Activated CD8-positive, alpha-beta T cell treated with anti-CD3 and anti-CD28 coated beads for 36 hours (primary cell): ENCODE measurements at regions not wholly inside any gene's neighbourhood (a gene's known extent, or its start where the extent isn't known, plus 50 kb on each side); places are given as distances from the start of the nearest gene placed in this dataset.

Experiments used
- ATAC-seq: fragments of 200-7000 bp; cut with Tn5 transposase; one replicate; pipeline ENCODE4 v1.10.0; 2021; ENCODE audit warnings: mild to moderate bottlenecking, moderate library complexity
- CTCF ChIA-PET: fragments of 350-600 bp; sonication (Branson Sonifier 250); formaldehyde crosslinking; loops from one replicate; lab custom pipeline; 2021; ENCODE audit warnings: antibody characterized with exemption; lab: Charles Lee
- POLR2A ChIA-PET: fragments of 350-600 bp; sonication (Branson Sonifier 250); formaldehyde crosslinking; loops from one replicate; lab custom pipeline; 2021; ENCODE audit warnings: antibody characterized with exemption; lab: Charles Lee
- DNase-seq: peaks from one replicate; pipeline ENCODE4 v3.0.0-alpha.2; 2020
- H3K27ac Mint-ChIP-seq: one replicate; pipeline ENCODE4 v1.8.0; 2021; ENCODE audit warnings: mild to moderate bottlenecking, mixed read lengths
- H3K27me3 Mint-ChIP-seq: one replicate; pipeline ENCODE4 v1.8.0; 2021; ENCODE audit warnings: mixed read lengths
- H3K36me3 Mint-ChIP-seq: one replicate; pipeline ENCODE4 v1.8.0; 2021; ENCODE audit warnings: low read depth, mixed read lengths
- H3K4me1 Mint-ChIP-seq: one replicate; pipeline ENCODE4 v1.8.0; 2021; ENCODE audit warnings: low read depth, mixed read lengths
- H3K4me3 Mint-ChIP-seq: one replicate; pipeline ENCODE4 v1.8.0; 2021; ENCODE audit warnings: mild to moderate bottlenecking, moderate library complexity, mixed read lengths
- H3K9me3 Mint-ChIP-seq: one replicate; pipeline ENCODE4 v1.8.0; 2021; ENCODE audit warnings: mixed read lengths
- CTCF ChIP-seq: fragments of 200-600 bp; IDR thresholded peaks from one replicate; pipeline ENCODE4 v1.8.0; 2022; ENCODE audit warnings: antibody characterized with exemption, mild to moderate bottlenecking
- intact Hi-C: fragments of 100-400 bp; cut with micrococcal nuclease; formaldehyde crosslinking; loops from one replicate; pipeline ENCODE4 v1.10.0; 2022

- intact Hi-C loops, result no loop called here
- Mint-ChIP-seq H3K9me3 (no peaks in the 10 kb centered on the region), H3K27me3 (peaks cover 1% of the 10 kb centered on the region), H3K36me3 (no peaks in the 10 kb centered on the region), H3K4me1 (no peaks in the 10 kb centered on the region), H3K4me3 (no peak overlapping the region), H3K27ac (no peak overlapping the region)
- no peak for TF ChIP-seq CTCF
- ATAC-seq (no peak), DNase-seq (no peak)
- ChIA-PET CTCF (no interaction called here), POLR2A (no interaction called here)
These were observed 478.1 kb upstream of the NRP1 start for GRCh38 chr10:33812586-33812985.

GRCh38 chr10:33810986-33811385, 476.5 kb upstream of the NRP1 start:
- intact Hi-C loops, result no loop called here
- CTCF ChIA-PET, result no interaction called here
- H3K27ac Mint-ChIP-seq, result no peak overlapping the region
- no peak overlapping the region for H3K4me3 Mint-ChIP-seq
- POLR2A ChIA-PET, result interaction anchor here (0.5 kb wide), 1 partner anchor 177 kb away, joined by 3 read pairs; no protein-coding TSS in a partner anchor
- H3K27me3 Mint-ChIP-seq, result peaks cover 1% of the 10 kb centered on the region
- no peaks in the 10 kb centered on the region for H3K4me1 Mint-ChIP-seq
- no peak for ATAC-seq
- DNase-seq, result no peak
- no peak for TF ChIP-seq CTCF
- no peaks in the 10 kb centered on the region for H3K36me3 Mint-ChIP-seq
- H3K9me3 Mint-ChIP-seq, result no peaks in the 10 kb centered on the region

GRCh38 chr10:33809732-33810131, 475.3 kb upstream of the NRP1 start:
- DNase-seq (no peak), ATAC-seq (no peak)
- Mint-ChIP-seq H3K36me3 (no peaks in the 10 kb centered on the region), H3K27me3 (peaks cover 1% of the 10 kb centered on the region), H3K9me3 (no peaks in the 10 kb centered on the region), H3K4me3 (no peak overlapping the region), H3K27ac (no peak overlapping the region), H3K4me1 (no peaks in the 10 kb centered on the region)
- ChIA-PET CTCF (no interaction called here), POLR2A (no interaction called here)
- TF ChIP-seq CTCF, result no peak
- intact Hi-C loops, result no loop called here

- H3K27ac Mint-ChIP-seq, result no peak overlapping the region
- no peak for DNase-seq
- CTCF ChIA-PET, result no interaction called here
These were observed 474.0 kb upstream of the NRP1 start for GRCh38 chr10:33808475-33808874.

More at GRCh38 chr10:33808475-33808874, 474.0 kb upstream of the NRP1 start:
- Mint-ChIP-seq H3K36me3 (no peaks in the 10 kb centered on the region), H3K9me3 (no peaks in the 10 kb centered on the region), H3K4me1 (no peaks in the 10 kb centered on the region), H3K27me3 (peaks cover 3% of the 10 kb centered on the region), H3K4me3 (no peak overlapping the region)
- TF ChIP-seq CTCF, result no peak
- intact Hi-C loops, result no loop called here
- ATAC-seq, result no peak
- POLR2A ChIA-PET, result no interaction called here
